ENCODE measurements at regions not wholly inside any gene's neighbourhood (a gene's known extent, or its start where the extent isn't known, plus 50 kb on each side); places are given as distances from the start of the nearest gene placed in this dataset.

- Histone ChIP-seq H3K4me3 (ENCODE audit: insufficient read depth, low read depth, low read length) (peak overlapping the region; percentile 65), H4K20me1 (ENCODE audit: insufficient read depth, low read length) (no peaks in the 10 kb centered on the region), H3K27me3 (ENCODE audit: insufficient read depth, low read length) (peaks cover 18% of the 10 kb centered on the region), H3K4me1 (ENCODE audit: insufficient read depth, low read length) (peaks cover 12% of the 10 kb centered on the region), H2AFZ (ENCODE audit: low read depth, low read length) (peak overlapping the region; percentile 76), H3K36me3 (ENCODE audit: insufficient read depth, low read length) (no peaks in the 10 kb centered on the region), H3K4me2 (ENCODE audit: low read length) (peak overlapping the region; percentile 86), H3K9me3 (ENCODE audit: insufficient read depth, low read depth, low read length) (no peaks in the 10 kb centered on the region), H3K79me2 (ENCODE audit: insufficient read depth, low read length) (no peaks in the 10 kb centered on the region), H3K27ac (ENCODE audit: low read depth, low read length) (no peak overlapping the region), H3K9ac (ENCODE audit: low read length) (peak overlapping the region; percentile 55)
- Mint-ChIP-seq H3K4me3 (ENCODE audit: unreplicated experiment) (peak overlapping the region; percentile 90), H3K4me1 (ENCODE audit: low read depth, unreplicated experiment) (no peaks in the 10 kb centered on the region), H3K27me3 (ENCODE audit: low read depth, unreplicated experiment) (peaks cover 13% of the 10 kb centered on the region), H3K9me3 (ENCODE audit: unreplicated experiment) (no peaks in the 10 kb centered on the region), H3K36me3 (ENCODE audit: low read depth, unreplicated experiment) (no peaks in the 10 kb centered on the region), H3K27ac (ENCODE audit: unreplicated experiment) (no peak overlapping the region)
- peak; percentile 25 for DNase-seq (ENCODE audit: low read depth)
- peak; percentile 39 for TF ChIP-seq CTCF (IDR thresholded peaks at IDR 0.05; ENCODE audit: insufficient read depth, low read depth, low read length)
- no peak for TF ChIP-seq EZH2 (IDR thresholded peaks at IDR 0.05; ENCODE audit: insufficient read depth, low read length)
- no peak for FAIRE-seq
Measured at GRCh38 chr10:55631071-55631654, 729.9 kb downstream of the ZWINT start.

DNA sequence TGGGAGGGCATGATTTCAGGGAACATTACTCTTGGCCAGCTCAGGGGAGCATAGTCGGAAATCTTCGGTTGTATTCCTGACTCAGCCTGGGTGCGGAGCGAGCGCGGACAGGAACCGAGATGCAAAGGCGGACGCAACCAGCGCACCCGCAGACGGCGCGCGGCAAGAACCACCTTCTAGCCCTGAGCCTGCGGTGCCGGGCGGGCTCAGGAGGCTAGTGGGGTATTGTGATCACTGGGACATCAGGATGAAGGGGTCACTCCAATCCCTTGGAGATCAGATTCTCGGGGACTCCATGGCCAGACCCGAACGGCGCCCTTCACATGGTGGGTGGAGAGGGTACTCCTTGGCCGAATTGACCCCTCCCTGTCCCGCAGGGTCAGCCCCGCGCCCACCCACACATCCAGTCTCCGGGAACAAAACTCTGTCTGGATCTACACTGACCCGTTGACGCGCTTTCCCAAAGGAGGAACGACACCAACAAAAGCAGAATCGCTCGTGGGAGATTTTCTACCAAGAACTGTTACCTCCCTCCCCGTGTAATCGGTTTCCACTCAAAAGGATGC, 730.5 kb downstream of the ZWINT start:
- peak overlapping the region; percentile 76 for H2AFZ ChIP-seq (ENCODE audit: low read depth, low read length)
- Mint-ChIP-seq H3K27ac (ENCODE audit: unreplicated experiment) (no peak overlapping the region), H3K27me3 (ENCODE audit: low read depth, unreplicated experiment) (peaks cover 13% of the 10 kb centered on the region), H3K4me1 (ENCODE audit: low read depth, unreplicated experiment) (no peaks in the 10 kb centered on the region), H3K4me3 (ENCODE audit: unreplicated experiment) (peak overlapping the region; percentile 90), H3K36me3 (ENCODE audit: low read depth, unreplicated experiment) (no peaks in the 10 kb centered on the region), H3K9me3 (ENCODE audit: unreplicated experiment) (no peaks in the 10 kb centered on the region)
- H3K36me3 ChIP-seq (ENCODE audit: insufficient read depth, low read length) = no peaks in the 10 kb centered on the region
- no peaks in the 10 kb centered on the region for H4K20me1 ChIP-seq (ENCODE audit: insufficient read depth, low read length)
- DNase-seq (ENCODE audit: low read depth) (no peak), FAIRE-seq (no peak)
- peak overlapping the region; percentile 65 for H3K4me3 ChIP-seq (ENCODE audit: insufficient read depth, low read depth, low read length)
- no peaks in the 10 kb centered on the region for H3K9me3 ChIP-seq (ENCODE audit: insufficient read depth, low read depth, low read length)
- peaks cover 18% of the 10 kb centered on the region for H3K27me3 ChIP-seq (ENCODE audit: insufficient read depth, low read length)
- peak overlapping the region; percentile 86 for H3K4me2 ChIP-seq (ENCODE audit: low read length)
- H3K9ac ChIP-seq (ENCODE audit: low read length) = peak overlapping the region; percentile 55
- no peak for TF ChIP-seq CTCF (IDR thresholded peaks at IDR 0.05; ENCODE audit: insufficient read depth, low read depth, low read length)
- no peak for TF ChIP-seq EZH2 (IDR thresholded peaks at IDR 0.05; ENCODE audit: insufficient read depth, low read length)
- no peak overlapping the region for H3K27ac ChIP-seq (ENCODE audit: low read depth, low read length)
- H3K4me1 ChIP-seq (ENCODE audit: insufficient read depth, low read length) = peaks cover 12% of the 10 kb centered on the region
- no peaks in the 10 kb centered on the region for H3K79me2 ChIP-seq (ENCODE audit: insufficient read depth, low read length)

All from astrocyte (in vitro differentiated cells and primary cell).